NCI-H1436 treated with DMSO at 0.1 percent for 48 hours (cell line): ENCODE measurements at regions not wholly inside any gene's neighbourhood (a gene's known extent, or its start where the extent isn't known, plus 50 kb on each side); places are given as distances from the start of the nearest gene placed in this dataset.

ENCODE experiments used
- DNase-seq: peaks from one replicate; lab custom pipeline; 2025; lab: John Stamatoyannopoulos, UW

GRCh38 chr13:90168953-90169352, 1178.5 kb upstream of the MIR17HG start:
- no peak for DNase-seq

GRCh38 chr13:90170208-90170607, 1177.3 kb upstream of the MIR17HG start:
- DNase-seq: no peak

- no peak for DNase-seq
Observed at GRCh38 chr13:90171649-90172048, 1175.8 kb upstream of the MIR17HG start.

GRCh38 chr13:90177512-90177911, 1170.0 kb upstream of the MIR17HG start:
- no peak for DNase-seq

- no peak for DNase-seq
Observed at GRCh38 chr13:90184355-90184754, 1163.1 kb upstream of the MIR17HG start.

- no peak for DNase-seq
Observed at GRCh38 chr13:90185734-90186133, 1161.8 kb upstream of the MIR17HG start.

- DNase-seq: no peak
Observed at GRCh38 chr13:90187478-90188350, 1159.8 kb upstream of the MIR17HG start.

GRCh38 chr13:90188351-90188636, 1159.2 kb upstream of the MIR17HG start:
- no peak for DNase-seq

- no peak for DNase-seq
Observed at GRCh38 chr13:90197722-90198121, 1149.8 kb upstream of the MIR17HG start.

GRCh38 chr13:90201202-90201601, 1146.3 kb upstream of the MIR17HG start:
- no peak for DNase-seq

GRCh38 chr13:90201676-90202460, 1145.6 kb upstream of the MIR17HG start:
- no peak for DNase-seq

- DNase-seq: no peak
Observed at GRCh38 chr13:90205081-90205480, 1142.4 kb upstream of the MIR17HG start.

- no peak for DNase-seq
Observed at GRCh38 chr13:90205911-90206310, 1141.6 kb upstream of the MIR17HG start.

- DNase-seq: no peak
Observed at GRCh38 chr13:90217275-90217674, 1130.2 kb upstream of the MIR17HG start.

- DNase-seq: no peak
Observed at GRCh38 chr13:90222758-90223157, 1124.7 kb upstream of the MIR17HG start.

GRCh38 chr13:90230311-90230710, 1117.2 kb upstream of the MIR17HG start:
- DNase-seq: no peak

GRCh38 chr13:90232291-90232690, 1115.2 kb upstream of the MIR17HG start:
- no peak for DNase-seq

GRCh38 chr13:90233933-90234672, 1113.4 kb upstream of the MIR17HG start:
- DNase-seq: no peak

GRCh38 chr13:90237852-90238251, 1109.6 kb upstream of the MIR17HG start:
- DNase-seq: no peak

- no peak for DNase-seq
Observed at GRCh38 chr13:90238413-90238812, 1109.1 kb upstream of the MIR17HG start.

- DNase-seq: no peak
Observed at GRCh38 chr13:90239130-90239529, 1108.4 kb upstream of the MIR17HG start.

GRCh38 chr13:90246005-90246404, 1101.5 kb upstream of the MIR17HG start:
- DNase-seq: no peak
